ENCODE measurements at regions not wholly inside any gene's neighbourhood (a gene's known extent, or its start where the extent isn't known, plus 50 kb on each side); places are given as distances from the start of the nearest gene placed in this dataset.

- no peak for TF ChIP-seq CTCF (IDR thresholded peaks at IDR 0.05)
- no peak for TF ChIP-seq POLR2A (IDR thresholded peaks at IDR 0.05)
- TF ChIP-seq POLR2AphosphoS5 (IDR thresholded peaks at IDR 0.05), result no peak
- no peak for TF ChIP-seq EP300 (IDR thresholded peaks at IDR 0.05)
Measured at GRCh38 chr12:90489141-90489540, 465.8 kb downstream of the CCER1 start.

Measured in stomach (tissue), 4 donors.